LNCaP clone FGC (cell line): ENCODE measurements at regions not wholly inside any gene's neighbourhood (a gene's known extent, or its start where the extent isn't known, plus 50 kb on each side); places are given as distances from the start of the nearest gene placed in this dataset.

Experiments used
- DNase-seq: peaks from one replicate; pipeline ENCODE4 v3.0.0-alpha.2; 2011; ENCODE audit warnings: low read depth
- H3K4me3 ChIP-seq: 2 replicates; pipeline ENCODE4 v1.5.1; 2011; ENCODE audit warnings: mild to moderate bottlenecking, low read depth, low read length, control low read depth
- CTCF ChIP-seq: IDR thresholded peaks from 2 replicates; pipeline ENCODE4 v1.5.1; 2012; ENCODE audit warnings: mild to moderate bottlenecking; ENCODE audit not compliant: control insufficient read depth, insufficient read depth; ENCODE audit errors: extremely low read depth

GRCh38 chr20:51204051-51204715 is 181.3 kb upstream of the KCNG1 start:
- no peak overlapping the region for H3K4me3 ChIP-seq
- DNase-seq = no peak
- no peak for TF ChIP-seq CTCF

- no peak for DNase-seq
- no peak overlapping the region for H3K4me3 ChIP-seq
- no peak for TF ChIP-seq CTCF
These were observed 179.4 kb upstream of the KCNG1 start for GRCh38 chr20:51202304-51202703.

GRCh38 chr20:51199920-51200319 is 177.0 kb upstream of the KCNG1 start:
- no peak for DNase-seq
- no peak for TF ChIP-seq CTCF
- H3K4me3 ChIP-seq = no peak overlapping the region

GRCh38 chr20:51198876-51199523 is 176.1 kb upstream of the KCNG1 start:
- no peak overlapping the region for H3K4me3 ChIP-seq

GRCh38 chr20:51198238-51198637 is 175.3 kb upstream of the KCNG1 start:
- TF ChIP-seq CTCF = no peak
- no peak overlapping the region for H3K4me3 ChIP-seq
- no peak for DNase-seq

More at GRCh38 chr20:51198876-51199523, 176.1 kb upstream of the KCNG1 start:
- TF ChIP-seq CTCF = no peak
- DNase-seq = no peak

- no peak for DNase-seq
- no peak overlapping the region for H3K4me3 ChIP-seq
- no peak for TF ChIP-seq CTCF
These were observed 174.2 kb upstream of the KCNG1 start for GRCh38 chr20:51196991-51197651.
